HG03378 (cell line): ENCODE measurements at regions not wholly inside any gene's neighbourhood (a gene's known extent, or its start where the extent isn't known, plus 50 kb on each side); places are given as distances from the start of the nearest gene placed in this dataset.
A peak's percentile ranks its signal among the peaks of the same experiment; 100 is the strongest.
"Not testable (repeated sequence)": the region's sequence is repeated elsewhere in the genome, so short reads cannot be mapped to it uniquely, and the experiment has no call there.

Experiments used
- ATAC-seq: cut with Tn5 transposase; IDR thresholded peaks from one replicate; pipeline ENCODE4 v1.9.1; 2021; ENCODE audit warnings: mild to moderate bottlenecking, moderate library complexity; ENCODE audit not compliant: unreplicated experiment

DNA sequence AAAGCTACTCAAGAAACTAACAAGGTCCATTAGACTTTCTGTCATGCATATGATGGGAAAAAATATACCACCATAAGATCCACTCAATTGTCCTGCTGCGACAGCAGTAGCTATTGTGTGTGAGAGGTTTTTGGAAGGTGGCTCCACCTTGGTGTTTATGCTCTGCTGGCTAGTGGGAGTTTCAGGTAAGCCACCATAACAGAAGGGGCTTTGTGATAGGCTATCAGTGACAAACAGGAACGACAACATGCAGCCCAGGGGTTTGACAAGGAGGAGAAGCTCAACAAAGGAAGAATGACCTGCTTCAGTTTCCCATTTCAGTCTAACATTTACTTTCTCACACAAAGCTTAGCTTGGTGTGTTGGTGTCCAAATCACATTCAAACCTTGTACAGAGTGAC lies 182.6 kb downstream of the ATOH1 start:
- ATAC-seq, result no peak

- no peak for ATAC-seq
Measured at GRCh38 chr4:94014484-94015136, 186.1 kb downstream of the ATOH1 start.

GRCh38 chr4:94015956-94016355 lies 187.4 kb downstream of the ATOH1 start:
- no peak for ATAC-seq

GRCh38 chr4:94032754-94033153 lies 174.9 kb upstream of the SMARCAD1 start:
- no peak for ATAC-seq

DNA sequence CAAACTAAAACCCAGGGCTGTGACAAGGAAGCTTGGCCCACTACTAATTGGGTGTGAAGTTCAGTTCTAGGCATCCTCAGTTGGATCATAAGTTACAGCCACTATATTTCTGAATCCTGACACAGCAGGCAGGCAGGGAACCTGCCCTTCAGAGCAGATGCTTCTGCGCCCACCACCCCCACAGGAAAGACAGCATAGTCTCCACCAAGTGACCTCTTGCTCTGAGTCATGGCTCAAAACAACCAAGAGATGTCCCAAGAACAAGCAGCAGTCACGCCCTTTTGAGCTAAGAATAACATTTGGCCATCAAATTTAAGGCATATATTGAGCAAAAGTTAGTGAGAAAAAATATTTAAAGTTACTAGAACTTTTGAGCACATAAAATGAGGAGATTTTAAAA lies 170.7 kb upstream of the SMARCAD1 start:
- ATAC-seq, result peak; percentile 87

- ATAC-seq, result no peak
Measured at GRCh38 chr4:94038195-94038594, 169.5 kb upstream of the SMARCAD1 start.

GRCh38 chr4:94039226-94039625 lies 168.4 kb upstream of the SMARCAD1 start:
- ATAC-seq, result no peak

DNA sequence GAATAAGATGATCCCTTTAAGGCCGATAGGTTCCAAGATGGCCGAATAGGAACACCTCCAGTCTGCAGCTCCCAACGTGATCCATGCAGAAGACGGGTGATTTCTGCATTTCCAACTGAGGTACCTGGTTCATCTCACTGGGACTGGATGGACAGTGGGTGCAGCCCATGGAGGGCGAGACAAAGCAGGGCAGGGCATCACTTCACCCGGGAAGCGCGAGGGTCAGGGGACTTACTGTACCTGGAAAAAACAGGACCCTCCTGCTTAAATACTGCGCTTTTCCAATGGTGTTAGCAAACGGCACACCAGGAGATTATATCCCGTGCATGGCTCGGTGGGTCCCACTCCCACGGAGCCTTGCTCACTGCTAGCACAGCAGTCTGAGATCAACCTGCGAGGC lies 163.2 kb upstream of the SMARCAD1 start:
- not testable (repeated sequence) for ATAC-seq

DNA sequence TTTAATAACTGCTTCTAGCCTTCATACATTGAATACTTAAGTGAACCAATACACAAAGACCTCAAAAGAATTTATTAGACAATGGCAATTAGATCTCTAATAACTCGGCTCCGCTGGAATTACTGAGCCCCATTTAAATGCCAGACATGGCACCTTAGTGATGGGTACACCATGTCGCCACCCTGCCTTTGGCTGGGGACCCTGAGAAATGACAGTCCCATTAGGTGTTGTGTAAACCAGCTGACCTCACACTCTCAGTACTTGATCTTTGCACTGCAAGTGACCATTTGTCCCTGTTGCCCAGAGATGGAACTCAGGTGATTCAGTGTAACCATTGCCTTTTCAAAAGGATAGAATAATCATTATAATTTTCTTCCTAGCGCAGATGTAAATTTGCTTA lies 144.6 kb upstream of the SMARCAD1 start:
- no peak for ATAC-seq

- ATAC-seq, result no peak
Measured at GRCh38 chr4:94068753-94069719, 138.6 kb upstream of the SMARCAD1 start.

DNA sequence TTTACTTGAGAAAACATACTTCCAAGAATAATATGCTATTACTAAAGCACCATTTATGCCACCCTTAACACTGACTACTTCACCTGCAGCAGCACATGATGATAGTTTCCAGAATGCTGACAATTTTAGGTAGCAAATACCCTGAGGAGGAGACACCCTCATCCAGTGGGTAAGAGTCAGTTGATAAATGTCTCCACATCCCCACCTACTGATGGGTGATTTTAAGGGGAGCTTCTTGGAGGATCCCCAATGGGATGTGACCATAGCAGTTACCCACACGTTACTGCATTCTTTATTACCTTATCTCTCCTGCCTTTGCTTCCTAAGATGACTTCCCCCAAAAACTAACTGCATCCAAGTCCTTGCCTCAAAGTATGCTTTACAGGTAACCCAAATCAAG lies 131.2 kb upstream of the SMARCAD1 start:
- no peak for ATAC-seq

GRCh38 chr4:94084155-94084554 lies 123.5 kb upstream of the SMARCAD1 start:
- no peak for ATAC-seq

GRCh38 chr4:94099141-94099540 lies 108.5 kb upstream of the SMARCAD1 start:
- ATAC-seq, result not testable (repeated sequence)

DNA sequence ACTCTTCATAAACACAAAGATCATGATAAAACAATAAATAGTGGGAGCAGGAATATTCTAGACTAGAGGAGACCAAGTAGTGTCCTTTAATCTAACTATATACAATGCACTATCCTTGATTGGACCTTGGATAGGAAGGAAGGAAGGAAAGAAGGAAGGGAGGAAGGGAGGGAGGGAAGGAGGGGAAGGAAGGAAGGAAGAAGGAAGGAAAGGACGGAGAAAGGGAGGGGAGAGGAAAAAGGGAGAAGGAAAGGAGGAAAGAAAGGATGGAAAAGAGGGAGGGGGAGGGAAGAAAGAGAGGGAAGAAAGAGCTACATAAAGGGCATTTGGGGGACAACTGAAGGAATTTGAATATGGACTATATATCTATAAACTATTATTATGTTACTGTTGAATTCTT lies 95.0 kb upstream of the SMARCAD1 start:
- no peak for ATAC-seq

DNA sequence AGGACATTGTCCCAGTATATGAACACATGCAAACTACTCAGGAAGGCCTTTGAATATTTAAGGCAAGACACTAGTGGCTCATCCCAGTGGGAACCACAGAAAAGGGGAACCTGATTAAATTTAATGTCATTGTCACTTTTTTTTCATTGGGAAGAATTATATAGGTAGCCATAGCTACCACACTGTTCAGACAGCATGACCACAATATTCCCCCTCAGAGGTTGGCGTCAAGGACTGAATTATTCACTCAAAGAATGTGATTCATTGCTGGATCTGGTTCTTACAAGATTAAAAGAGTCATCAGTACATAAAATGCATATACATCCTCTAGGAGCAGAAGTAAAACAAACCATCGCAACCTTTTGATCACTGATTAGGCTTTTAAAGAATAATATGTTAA lies 92.0 kb upstream of the SMARCAD1 start:
- no peak for ATAC-seq

- ATAC-seq, result no peak
Measured at GRCh38 chr4:94116842-94117241, 90.8 kb upstream of the SMARCAD1 start.

- no peak for ATAC-seq
Measured at GRCh38 chr4:94126669-94127068, 81.0 kb upstream of the SMARCAD1 start.

DNA sequence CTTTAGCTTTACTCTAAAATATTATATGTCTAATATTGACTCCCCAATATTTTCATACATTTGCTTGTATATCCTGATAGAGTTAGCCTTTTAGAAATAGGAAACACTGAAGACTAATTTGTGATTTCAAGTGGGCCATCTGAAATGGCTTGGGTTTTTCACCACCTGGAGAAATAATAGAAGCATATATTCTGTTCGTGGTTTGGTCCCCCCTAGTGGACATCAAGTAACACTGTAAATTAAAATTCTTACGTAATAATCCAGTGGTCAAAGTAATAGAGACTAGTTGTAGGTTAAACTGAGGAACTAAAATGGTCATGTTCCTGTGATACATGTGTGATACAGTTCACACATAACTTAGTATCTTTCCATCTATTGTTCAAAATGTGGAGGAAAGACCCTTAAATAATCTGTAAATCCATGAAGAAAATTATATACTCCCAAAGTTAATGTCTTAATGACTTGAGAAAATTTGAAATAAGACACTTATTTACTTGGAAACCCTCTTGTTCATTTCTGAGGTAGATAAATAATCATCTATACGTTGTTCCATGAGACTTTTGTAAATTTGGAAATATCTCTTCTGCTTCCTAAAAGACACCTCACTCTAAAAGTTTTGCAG lies 79.8 kb upstream of the SMARCAD1 start:
- peak; percentile 79 for ATAC-seq

GRCh38 chr4:94131212-94131611 lies 76.5 kb upstream of the SMARCAD1 start:
- ATAC-seq, result no peak

GRCh38 chr4:94135701-94136100 lies 72.0 kb upstream of the SMARCAD1 start:
- no peak for ATAC-seq

- no peak for ATAC-seq
Measured at GRCh38 chr4:94139931-94140612, 67.6 kb upstream of the SMARCAD1 start.
